Heart right ventricle (tissue), 16 donors: ENCODE measurements at regions not wholly inside any gene's neighbourhood (a gene's known extent, or its start where the extent isn't known, plus 50 kb on each side); places are given as distances from the start of the nearest gene placed in this dataset.

Source experiments
- ATAC-seq, 8 donors: fragments of 200-7000 bp; cut with Tn5 transposase; one replicate each; pipeline ENCODE4 v1.9.1; 2020; ENCODE audit warnings: mild to moderate bottlenecking in 8 of 8, moderate library complexity in 8 of 8, moderate number of reproducible peaks in 1 of 8
- DNase-seq, 2 donors: peaks; one replicate each; pipeline ENCODE4 v3.0.0-alpha.2; 2020
- H3K27ac ChIP-seq, 10 donors: fragments of 200-600 bp; sonication (generic) in 2 of 10; one replicate each; pipeline versions ENCODE4 v1.5.0 to v1.8.0; 2020 to 2022; ENCODE audit warnings: mild to moderate bottlenecking in 3 of 10
- H3K27me3 ChIP-seq, 7 donors: fragments of 200-600 bp; one replicate each; pipeline ENCODE4 v1.8.0; 2021 to 2022; ENCODE audit warnings: mild to moderate bottlenecking in 2 of 7
- H3K36me3 ChIP-seq, 9 donors: fragments of 200-600 bp; sonication (generic) in 1 of 9; one replicate each; pipeline versions ENCODE4 v1.5.0 to v1.8.0; 2020 to 2022; ENCODE audit warnings: mild to moderate bottlenecking in 2 of 9
- H3K4me1 ChIP-seq, 9 donors: fragments of 200-600 bp; sonication (generic) in 1 of 9; one replicate each; pipeline versions ENCODE4 v1.5.0 to v1.8.0; 2020 to 2022; ENCODE audit warnings: mild to moderate bottlenecking in 4 of 9
- H3K4me3 ChIP-seq, 10 donors: fragments of 200-600 bp; sonication (generic) in 2 of 10; one replicate each; pipeline versions ENCODE4 v1.5.0 to v1.8.0; 2020 to 2022; ENCODE audit warnings: mild to moderate bottlenecking in 7 of 10, moderate library complexity in 2 of 10
- H3K9me3 ChIP-seq, 11 donors: fragments of 200-600 bp in 10 of 11; sonication (generic) in 2 of 11; one replicate each; pipeline versions ENCODE4 v1.5.0 to v1.8.0; 2013 to 2022; ENCODE audit warnings: mild to moderate bottlenecking in 2 of 11, control low read depth in 1 of 11, moderate library complexity in 1 of 11
- CTCF ChIP-seq, 9 donors: fragments of 200-600 bp; sonication (generic) in 2 of 9; IDR thresholded peaks; one replicate each; pipeline versions ENCODE4 v1.5.0 to v1.8.0; 2021 to 2022; ENCODE audit warnings: antibody characterized with exemption in 9 of 9, mild to moderate bottlenecking in 5 of 9, moderate library complexity in 1 of 9
- WGBS, 2 donors: extraction: QIAGEN DNeasy Blood & Tissue Kit; methylation state at CpG; one replicate each; pipeline ENCODE4 v1.1.7; 2013; ENCODE audit warnings: inconsistent platforms in 1 of 2; 5-methylcytosine and 5-hydroxymethylcytosine counted together
- intact Hi-C, 10 donors: fragments of 100-400 bp; cut with DNase I; formaldehyde crosslinking; loops; one replicate each; pipeline versions ENCODE4 v1.11.1 to v1.14.2; 2022
- donor health status: Arrhythmogenic right ventricular cardiomyopathy.
- donor health status: ischemic (EF 13 %, LVEDD 7.1; RV severe dilation, severe dysfunction).
- donor health status: healthy with polysubstance abuse.
- donor health status: DM: no; HTN: yes; CAD: no.
- donor health status: DM: no; HTN: no; CAD: no.
- donor health status: ischemic (EF 25% LVEDD 6.9; RV normal size, moderate dysfunction).
- donor health status: ischemic (EF 25% LVEDD 5.7; RV mildly dilated, moderate dysfunction).
- donor health status: healthy.
- donor health status: DM: yes; HTN: yes; CAD: no.
- donor health status: Ischemic cardiomyopathy.
- donor health status: ischemic (EF 35%, LVEDD 5.7; RV mildly dilated, moderate dysfunction).
- donor health status: nonischemic (EF 11% LVEDD 7.7; RV severe dilation, severe dysfunction).
- donor health status: DM: yes; HTN: yes; CAD: no.
- donor health status: PGD.
- donor health status: ischemic (EF 29% LVEDD 5.4; RV normal size, mild dysfunction).
- donor health status: nonischemic (EF 23%, LVEDD 6.1; RV moderate dilation, normal function).

DNA sequence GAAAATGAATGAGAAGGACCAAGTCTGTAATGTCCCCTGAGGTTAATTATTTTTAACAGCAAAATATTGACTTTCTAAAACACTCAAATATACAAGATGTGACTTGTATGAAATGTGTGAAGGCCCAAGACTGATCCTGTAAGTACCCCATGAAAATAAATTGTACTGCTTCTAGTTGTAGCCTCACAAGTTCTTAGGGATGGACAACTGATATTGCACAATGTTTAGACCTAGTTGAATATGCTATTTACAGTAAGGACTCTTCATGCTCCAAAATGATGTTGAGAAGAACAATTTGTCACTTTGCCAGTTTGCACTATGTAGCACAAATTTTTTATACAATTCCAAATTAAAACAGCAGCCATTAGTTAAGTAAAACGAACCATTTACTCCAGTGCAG lies 139.7 kb upstream of the GDNF start:
- no peak for ATAC-seq
- Histone ChIP-seq H3K36me3 (no peaks in the 10 kb centered on the region), H3K4me3 (no peak overlapping the region), H3K27ac (no peak overlapping the region), H3K27me3 (no peaks in the 10 kb centered on the region), H3K9me3 (peaks cover 0 to 14% (median 0%) of the 10 kb centered on the region in 11 donors), H3K4me1 (peaks cover 0 to 3% (median 0%) of the 10 kb centered on the region in 9 donors)
- no peak for DNase-seq
- TF ChIP-seq CTCF (IDR thresholded peaks at IDR 0.05): no peak
- intact Hi-C loops: no loop called here
- 71 to 86% methylated on average over 1 of the region's 1 CpG for WGBS, 2 donors

GRCh38 chr5:37975531-37975930 lies 135.7 kb upstream of the GDNF start:
- H3K4me3 ChIP-seq: no peak overlapping the region
- H3K4me1 ChIP-seq: no peaks in the 10 kb centered on the region
- no peaks in the 10 kb centered on the region for H3K27me3 ChIP-seq
- DNase-seq: no peak
- intact Hi-C loops: no loop called here
- no peak for ATAC-seq
- no peak for TF ChIP-seq CTCF (IDR thresholded peaks at IDR 0.05)
- H3K36me3 ChIP-seq: no peaks in the 10 kb centered on the region
- WGBS, 2 donors: 59 to 72% methylated on average over 4 of the region's 4 CpGs
- no peak overlapping the region for H3K27ac ChIP-seq
- H3K9me3 ChIP-seq: peaks cover 0 to 9% (median 0%) of the 10 kb centered on the region in 11 donors

DNA sequence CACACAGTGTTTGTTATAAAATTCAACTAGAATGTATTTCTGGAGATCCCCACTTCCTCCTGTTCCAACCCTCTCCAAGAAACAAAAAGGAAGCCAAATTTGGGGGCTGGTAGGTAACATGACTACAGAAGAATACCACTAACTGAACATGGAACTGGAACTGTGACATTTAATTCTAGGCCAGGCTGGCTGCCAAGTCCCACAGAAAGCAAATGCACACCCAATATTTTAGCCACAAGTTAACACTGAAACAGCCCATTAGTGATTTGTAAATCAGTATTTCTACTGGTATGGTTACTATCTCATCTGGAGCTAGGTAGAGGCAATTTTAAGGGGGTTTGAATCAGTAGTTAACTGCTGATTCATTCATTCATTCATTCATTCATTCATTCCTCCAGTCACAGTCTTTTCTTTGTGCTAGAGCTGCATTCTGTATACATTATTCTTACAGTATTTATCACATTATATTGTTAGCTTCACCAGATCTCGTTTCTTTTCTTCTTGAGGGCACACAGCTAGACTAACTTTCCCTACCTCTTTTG lies 131.7 kb upstream of the GDNF start:
- DNase-seq (no peak), ATAC-seq (no peak)
- intact Hi-C loops: no loop called here
- Histone ChIP-seq H3K27me3 (no peaks in the 10 kb centered on the region), H3K36me3 (no peaks in the 10 kb centered on the region), H3K4me1 (peaks cover 0 to 9% (median 0%) of the 10 kb centered on the region in 9 donors), H3K9me3 (no peaks in the 10 kb centered on the region), H3K27ac (no peak overlapping the region), H3K4me3 (no peak overlapping the region)
- 66 to 73% methylated on average over 1 of the region's 1 CpG for WGBS, 2 donors
- TF ChIP-seq CTCF (IDR thresholded peaks at IDR 0.05): no peak

DNA sequence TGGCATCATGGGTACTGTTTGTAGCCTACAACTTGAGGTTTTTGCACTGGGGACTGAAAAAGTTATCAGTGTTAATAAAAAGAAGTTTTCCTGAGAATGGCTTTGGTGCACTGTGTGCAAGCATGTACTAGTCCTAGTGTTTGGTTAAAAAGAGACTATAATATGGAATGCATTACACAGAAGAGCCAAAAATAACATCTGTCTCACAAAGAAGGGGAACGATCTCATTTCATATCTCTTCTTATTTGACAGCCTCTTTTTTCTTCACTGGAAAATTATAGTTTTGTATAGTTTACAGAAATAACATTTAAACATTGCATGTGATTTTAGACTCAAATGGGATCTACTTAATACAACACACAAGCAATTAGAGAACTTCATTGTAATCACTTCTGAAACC lies 127.0 kb upstream of the GDNF start:
- peaks cover 0 to 19% (median 0%) of the 10 kb centered on the region in 9 donors for H3K4me1 ChIP-seq
- H3K36me3 ChIP-seq: no peaks in the 10 kb centered on the region
- H3K27me3 ChIP-seq: no peaks in the 10 kb centered on the region
- TF ChIP-seq CTCF (IDR thresholded peaks at IDR 0.05): no peak
- no peak overlapping the region for H3K27ac ChIP-seq
- WGBS, 2 donors: 8% methylated on average over 1 of the region's 1 CpG
- no peak overlapping the region for H3K4me3 ChIP-seq
- DNase-seq: no peak
- no peak for ATAC-seq
- H3K9me3 ChIP-seq: no peaks in the 10 kb centered on the region
- intact Hi-C loops: no loop called here
